ENCODE measurements at regions not wholly inside any gene's neighbourhood (a gene's known extent, or its start where the extent isn't known, plus 50 kb on each side); places are given as distances from the start of the nearest gene placed in this dataset.
A peak's percentile ranks its signal among the peaks of the same experiment; 100 is the strongest.

GRCh38 chr10:4652111-4653010 is 173.6 kb upstream of the AKR1E2 start:
- no peaks in the 10 kb centered on the region for H3K9me3 Mint-ChIP-seq
- H3K27ac ChIP-seq (ENCODE audit: low read depth, low read length) = no peak overlapping the region
- peak in 1 of 9 donors; percentile 34 for DNase-seq
- H3K27me3 Mint-ChIP-seq = peaks cover 0 to 7% (median 0%) of the 10 kb centered on the region in 5 donors
- no peak for ATAC-seq
- peak overlapping the region in 1 of 9 donors; percentile 76 for H3K27ac Mint-ChIP-seq
- ChIA-PET POLR2A (no interaction called here), CTCF (interaction anchor here (1.3 kb wide), 1 partner anchor 1413 kb away, joined by 4 read pairs; no protein-coding TSS in a partner anchor)
- peak overlapping the region in 1 of 10 donors; percentile 35 for H3K4me3 Mint-ChIP-seq
- no peaks in the 10 kb centered on the region for H3K4me1 ChIP-seq (ENCODE audit: control insufficient read depth in 2 of 2, insufficient read depth in 2 of 2, low read length in 2 of 2)
- no peak overlapping the region for H3K4me3 ChIP-seq (ENCODE audit: low read length)
- H3K4me1 Mint-ChIP-seq = peaks cover 0 to 27% (median 0%) of the 10 kb centered on the region in 7 donors
- intact Hi-C loops (cut with micrococcal nuclease) = loop anchor here in 1 of 2 donors (10.0 kb wide), 4 partner anchors 408 to 868 kb away; partner anchors contain the start of gene KLF6
- H3K36me3 Mint-ChIP-seq = peaks cover 0 to 2% (median 0%) of the 10 kb centered on the region in 5 donors
- no peaks in the 10 kb centered on the region for H3K27me3 ChIP-seq (ENCODE audit: control insufficient read depth in 2 of 2, insufficient read depth in 2 of 2, low read length in 2 of 2)
- no peaks in the 10 kb centered on the region for H3K9me3 ChIP-seq (ENCODE audit: control insufficient read depth in 2 of 3, low read length in 3 of 3)
- H3K36me3 ChIP-seq (ENCODE audit: control insufficient read depth in 2 of 3, insufficient read depth in 3 of 3, low read length in 3 of 3) = no peaks in the 10 kb centered on the region

GRCh38 chr10:4651404-4652037 is 174.5 kb upstream of the AKR1E2 start:
- H3K4me3 Mint-ChIP-seq = peak overlapping the region in 1 of 10 donors; percentile 35
- Histone ChIP-seq H3K27ac (ENCODE audit: low read depth, low read length) (no peak overlapping the region), H3K36me3 (ENCODE audit: control insufficient read depth in 2 of 3, insufficient read depth in 3 of 3, low read length in 3 of 3) (no peaks in the 10 kb centered on the region), H3K4me1 (ENCODE audit: control insufficient read depth in 2 of 2, insufficient read depth in 2 of 2, low read length in 2 of 2) (no peaks in the 10 kb centered on the region), H3K4me3 (ENCODE audit: low read length) (no peak overlapping the region), H3K27me3 (ENCODE audit: control insufficient read depth in 2 of 2, insufficient read depth in 2 of 2, low read length in 2 of 2) (no peaks in the 10 kb centered on the region), H3K9me3 (ENCODE audit: control insufficient read depth in 2 of 3, low read length in 3 of 3) (no peaks in the 10 kb centered on the region)
- H3K36me3 Mint-ChIP-seq = peaks cover 0 to 2% (median 0%) of the 10 kb centered on the region in 5 donors
- peaks cover 0 to 3% (median 2%) of the 10 kb centered on the region in 5 donors for H3K27me3 Mint-ChIP-seq
- peak in 1 of 9 donors; percentile 23 for DNase-seq
- H3K4me1 Mint-ChIP-seq = peaks cover 0 to 29% (median 0%) of the 10 kb centered on the region in 7 donors
- H3K9me3 Mint-ChIP-seq = no peaks in the 10 kb centered on the region
- no peak for ATAC-seq
- ChIA-PET POLR2A (no interaction called here), CTCF (no interaction called here)
- intact Hi-C loops (cut with micrococcal nuclease) = loop anchor here in 1 of 2 donors (2.0 to 10.0 kb wide), 5 partner anchors 407 to 867 kb away; partner anchors contain the start of gene KLF6
- H3K27ac Mint-ChIP-seq = peak overlapping the region in 1 of 9 donors; percentile 76

- no peaks in the 10 kb centered on the region for H3K27me3 ChIP-seq (ENCODE audit: control insufficient read depth in 2 of 2, insufficient read depth in 2 of 2, low read length in 2 of 2)
- no peaks in the 10 kb centered on the region for H3K9me3 ChIP-seq (ENCODE audit: control insufficient read depth in 2 of 3, low read length in 3 of 3)
- intact Hi-C loops (cut with micrococcal nuclease) = loop anchor here in 1 of 2 donors (2.0 to 10.0 kb wide), 5 partner anchors 406 to 866 kb away; partner anchors contain the start of gene KLF6
- ATAC-seq = no peak
- CTCF ChIA-PET = no interaction called here
- Mint-ChIP-seq H3K36me3 (peaks cover 0 to 3% (median 0%) of the 10 kb centered on the region in 5 donors), H3K27ac (no peak overlapping the region), H3K27me3 (peaks cover 0 to 9% (median 3%) of the 10 kb centered on the region in 5 donors), H3K9me3 (no peaks in the 10 kb centered on the region), H3K4me1 (peaks cover 0 to 29% (median 0%) of the 10 kb centered on the region in 7 donors), H3K4me3 (no peak overlapping the region)
- no peak for DNase-seq
- H3K27ac ChIP-seq (ENCODE audit: low read depth, low read length) = no peak overlapping the region
- no peaks in the 10 kb centered on the region for H3K36me3 ChIP-seq (ENCODE audit: control insufficient read depth in 2 of 3, insufficient read depth in 3 of 3, low read length in 3 of 3)
- H3K4me1 ChIP-seq (ENCODE audit: control insufficient read depth in 2 of 2, insufficient read depth in 2 of 2, low read length in 2 of 2) = no peaks in the 10 kb centered on the region
- H3K4me3 ChIP-seq (ENCODE audit: low read length) = no peak overlapping the region
- POLR2A ChIA-PET = no interaction called here
Observed at GRCh38 chr10:4650582-4650981, 175.4 kb upstream of the AKR1E2 start.

DNA sequence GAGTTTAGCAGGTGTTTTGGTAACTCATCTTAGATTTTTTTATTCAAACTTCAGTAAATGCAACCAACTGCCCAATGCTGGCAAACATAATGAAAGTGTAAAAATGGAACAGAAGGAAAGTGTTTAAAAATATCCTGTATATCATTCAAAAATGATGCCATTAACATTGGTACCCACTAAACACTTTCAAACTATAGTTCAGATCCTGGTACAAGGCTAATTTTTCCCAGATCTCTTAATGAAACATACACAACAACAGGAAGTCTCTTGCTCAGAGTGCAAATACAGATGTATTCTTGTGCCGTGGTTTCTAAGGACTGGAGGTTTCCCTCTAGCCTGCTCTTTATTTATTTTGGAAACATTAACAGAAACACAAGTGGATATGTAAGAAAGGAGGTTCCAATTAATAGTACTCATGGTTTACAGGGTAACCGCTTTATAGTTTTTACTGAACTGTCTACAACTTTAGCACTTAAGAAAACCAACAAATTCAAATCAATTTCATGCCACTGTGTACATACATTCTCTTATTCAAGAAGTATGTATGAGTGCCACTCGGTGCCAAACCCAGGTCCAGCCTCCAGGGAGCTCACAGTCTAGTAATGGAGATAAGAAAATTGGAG is 176.0 kb upstream of the AKR1E2 start:
- ChIA-PET POLR2A (no interaction called here), CTCF (no interaction called here)
- no peaks in the 10 kb centered on the region for H3K36me3 ChIP-seq (ENCODE audit: control insufficient read depth in 2 of 3, insufficient read depth in 3 of 3, low read length in 3 of 3)
- Mint-ChIP-seq H3K36me3 (peaks cover 0 to 3% (median 0%) of the 10 kb centered on the region in 5 donors), H3K27me3 (peaks cover 0 to 9% (median 3%) of the 10 kb centered on the region in 5 donors), H3K4me3 (no peak overlapping the region), H3K9me3 (no peaks in the 10 kb centered on the region), H3K27ac (no peak overlapping the region), H3K4me1 (peaks cover 0 to 29% (median 0%) of the 10 kb centered on the region in 7 donors)
- no peaks in the 10 kb centered on the region for H3K4me1 ChIP-seq (ENCODE audit: control insufficient read depth in 2 of 2, insufficient read depth in 2 of 2, low read length in 2 of 2)
- ATAC-seq = no peak
- no peak for DNase-seq
- no peak overlapping the region for H3K27ac ChIP-seq (ENCODE audit: low read depth, low read length)
- H3K27me3 ChIP-seq (ENCODE audit: control insufficient read depth in 2 of 2, insufficient read depth in 2 of 2, low read length in 2 of 2) = no peaks in the 10 kb centered on the region
- H3K4me3 ChIP-seq (ENCODE audit: low read length) = no peak overlapping the region
- no peaks in the 10 kb centered on the region for H3K9me3 ChIP-seq (ENCODE audit: control insufficient read depth in 2 of 3, low read length in 3 of 3)
- intact Hi-C loops (cut with micrococcal nuclease) = loop anchor here in 1 of 2 donors (2.0 to 10.0 kb wide), 5 partner anchors 405 to 865 kb away; partner anchors contain the start of gene KLF6

DNA sequence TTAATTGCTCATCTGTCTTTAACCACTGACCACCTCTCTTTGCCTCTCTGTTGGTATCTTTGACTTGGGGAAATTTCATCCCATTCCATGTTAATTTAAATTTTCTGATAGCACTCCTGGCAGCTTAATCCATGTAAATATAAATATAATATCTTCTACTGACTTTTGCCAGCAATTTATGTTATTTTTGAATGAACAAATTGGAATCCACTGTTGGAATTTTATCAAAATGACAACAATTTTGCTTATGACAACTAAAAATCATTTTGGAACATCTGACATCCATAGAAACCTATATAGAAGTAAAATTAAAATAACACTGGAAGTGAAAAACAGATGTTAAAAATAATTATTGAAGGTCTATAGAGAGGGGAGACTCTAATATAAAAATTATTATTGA is 176.5 kb upstream of the AKR1E2 start:
- Histone ChIP-seq H3K36me3 (ENCODE audit: control insufficient read depth in 2 of 3, insufficient read depth in 3 of 3, low read length in 3 of 3) (no peaks in the 10 kb centered on the region), H3K4me3 (ENCODE audit: low read length) (no peak overlapping the region), H3K4me1 (ENCODE audit: control insufficient read depth in 2 of 2, insufficient read depth in 2 of 2, low read length in 2 of 2) (no peaks in the 10 kb centered on the region), H3K27ac (ENCODE audit: low read depth, low read length) (no peak overlapping the region), H3K9me3 (ENCODE audit: control insufficient read depth in 2 of 3, low read length in 3 of 3) (no peaks in the 10 kb centered on the region), H3K27me3 (ENCODE audit: control insufficient read depth in 2 of 2, insufficient read depth in 2 of 2, low read length in 2 of 2) (no peaks in the 10 kb centered on the region)
- Mint-ChIP-seq H3K27ac (no peak overlapping the region), H3K9me3 (no peaks in the 10 kb centered on the region), H3K4me3 (no peak overlapping the region), H3K36me3 (peaks cover 0 to 3% (median 0%) of the 10 kb centered on the region in 5 donors), H3K27me3 (peaks cover 0 to 9% (median 1%) of the 10 kb centered on the region in 5 donors), H3K4me1 (peaks cover 0 to 29% (median 0%) of the 10 kb centered on the region in 7 donors)
- intact Hi-C loops (cut with micrococcal nuclease) = no loop called here
- ChIA-PET CTCF (no interaction called here), POLR2A (no interaction called here)
- no peak for ATAC-seq
- no peak for DNase-seq

DNA sequence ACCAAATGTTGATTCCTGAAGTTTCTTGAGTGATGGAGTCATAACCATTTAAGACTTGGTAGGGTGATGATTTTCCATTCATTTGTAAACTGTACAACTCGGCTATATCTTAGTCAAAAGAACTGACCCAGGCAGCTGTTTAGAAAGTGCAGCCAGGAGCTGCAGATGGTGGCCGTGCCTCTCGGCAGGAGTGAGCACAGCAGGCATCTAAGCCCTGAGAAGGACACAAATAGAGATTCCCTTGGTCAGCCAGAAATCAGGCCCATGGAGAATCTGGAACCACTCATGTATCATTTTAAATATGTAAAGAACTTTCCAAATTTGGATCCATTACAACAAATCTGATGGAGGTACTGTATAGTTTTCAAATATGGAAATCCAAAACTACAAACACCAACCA is 177.0 kb upstream of the AKR1E2 start:
- H3K4me1 ChIP-seq (ENCODE audit: control insufficient read depth in 2 of 2, insufficient read depth in 2 of 2, low read length in 2 of 2) = no peaks in the 10 kb centered on the region
- H3K27me3 ChIP-seq (ENCODE audit: control insufficient read depth in 2 of 2, insufficient read depth in 2 of 2, low read length in 2 of 2) = no peaks in the 10 kb centered on the region
- H3K36me3 ChIP-seq (ENCODE audit: control insufficient read depth in 2 of 3, insufficient read depth in 3 of 3, low read length in 3 of 3) = no peaks in the 10 kb centered on the region
- no peak overlapping the region for H3K4me3 ChIP-seq (ENCODE audit: low read length)
- no peak for DNase-seq
- no peak overlapping the region for H3K27ac Mint-ChIP-seq
- H3K27me3 Mint-ChIP-seq = peaks cover 0 to 9% (median 0%) of the 10 kb centered on the region in 5 donors
- no peaks in the 10 kb centered on the region for H3K9me3 ChIP-seq (ENCODE audit: control insufficient read depth in 2 of 3, low read length in 3 of 3)
- no peak for ATAC-seq
- H3K4me3 Mint-ChIP-seq = no peak overlapping the region
- intact Hi-C loops (cut with micrococcal nuclease) = no loop called here
- H3K36me3 Mint-ChIP-seq = peaks cover 0 to 3% (median 0%) of the 10 kb centered on the region in 5 donors
- no peaks in the 10 kb centered on the region for H3K9me3 Mint-ChIP-seq
- ChIA-PET CTCF (no interaction called here), POLR2A (no interaction called here)
- H3K27ac ChIP-seq (ENCODE audit: low read depth, low read length) = no peak overlapping the region
- peaks cover 0 to 29% (median 0%) of the 10 kb centered on the region in 7 donors for H3K4me1 Mint-ChIP-seq

Measured in naive thymus-derived CD4-positive, alpha-beta T cell (primary cell).